CD4-positive, CD25-positive, alpha-beta regulatory T cell (primary cell): ENCODE measurements at regions not wholly inside any gene's neighbourhood (a gene's known extent, or its start where the extent isn't known, plus 50 kb on each side); places are given as distances from the start of the nearest gene placed in this dataset.

Source experiments
- ATAC-seq, 2 donors: fragments of 150-1000 bp; cut with Tn5 transposase; one replicate each; pipeline ENCODE4 v1.10.0; 2021; ENCODE audit warnings: low read depth in 2 of 2, moderate number of reproducible peaks in 2 of 2, moderate library complexity in 1 of 2
- DNase-seq, 3 donors: peaks; one replicate each; pipeline versions ENCODE4 v3.0.0 to v3.0.0-alpha.2; 2012 to 2022; ENCODE audit warnings: mixed read lengths in 1 of 3
- H3K27ac ChIP-seq: one replicate; pipeline ENCODE4 v1.7.0; 2013; ENCODE audit warnings: mild to moderate bottlenecking, low read length; ENCODE audit not compliant: insufficient read depth, poor library complexity, severe bottlenecking
- H3K27me3 ChIP-seq: one replicate; pipeline ENCODE4 v1.7.0; 2013; ENCODE audit warnings: low read length; ENCODE audit not compliant: control insufficient read depth, insufficient read depth
- H3K36me3 ChIP-seq: one replicate; pipeline ENCODE4 v1.7.0; 2013; ENCODE audit warnings: mild to moderate bottlenecking, low read length, moderate library complexity; ENCODE audit not compliant: control insufficient read depth, insufficient read depth
- H3K4me1 ChIP-seq: 2 replicates; pipeline ENCODE4 v1.7.0; 2013; ENCODE audit warnings: mild to moderate bottlenecking, low read length; ENCODE audit not compliant: insufficient read depth, control insufficient read depth, poor library complexity, severe bottlenecking
- H3K4me3 ChIP-seq: one replicate; pipeline ENCODE4 v1.7.0; 2013; ENCODE audit warnings: low read depth, mild to moderate bottlenecking, low read length, moderate library complexity
- H3K9me3 ChIP-seq, 2 experiments: 1 replicate in 1 of 2; 2 replicates in 1 of 2; pipeline ENCODE4 v1.7.0; 2013; ENCODE audit warnings: low read length in 2 of 2, mild to moderate bottlenecking in 1 of 2, moderate library complexity in 1 of 2; ENCODE audit not compliant: control insufficient read depth in 2 of 2
- H3K27ac Mint-ChIP-seq, 3 donors: one replicate each; pipeline ENCODE4 v1.8.0; 2020 to 2022; ENCODE audit warnings: mild to moderate bottlenecking in 3 of 3, mixed read lengths in 3 of 3, moderate library complexity in 2 of 3
- H3K27me3 Mint-ChIP-seq: one replicate; pipeline ENCODE4 v1.8.0; 2022; ENCODE audit warnings: mild to moderate bottlenecking, mixed read lengths
- H3K36me3 Mint-ChIP-seq: one replicate; pipeline ENCODE4 v1.8.0; 2020; ENCODE audit warnings: mixed read lengths
- H3K4me1 Mint-ChIP-seq, 4 donors: one replicate each; pipeline ENCODE4 v1.8.0; 2020 to 2022; ENCODE audit warnings: mixed read lengths in 4 of 4, mild to moderate bottlenecking in 1 of 4
- H3K4me3 Mint-ChIP-seq, 4 donors: one replicate each; pipeline ENCODE4 v1.8.0; 2020 to 2022; ENCODE audit warnings: mild to moderate bottlenecking in 4 of 4, mixed read lengths in 4 of 4, moderate library complexity in 3 of 4
- H3K9me3 Mint-ChIP-seq, 7 donors: one replicate each; pipeline ENCODE4 v1.8.0; 2020 to 2022; ENCODE audit warnings: mixed read lengths in 7 of 7, mild to moderate bottlenecking in 3 of 7, moderate library complexity in 2 of 7

GRCh38 chr11:116104498-116105174 lies 600.4 kb upstream of the CADM1 start:
- H3K9me3 Mint-ChIP-seq, result peaks cover 0 to 2% (median 0%) of the 10 kb centered on the region in 7 donors
- no peaks in the 10 kb centered on the region for H3K4me1 Mint-ChIP-seq
- H3K4me3 Mint-ChIP-seq, result no peak overlapping the region
- peaks cover 3% of the 10 kb centered on the region for H3K27me3 ChIP-seq
- no peak overlapping the region for H3K27ac ChIP-seq
- H3K27ac Mint-ChIP-seq, result no peak overlapping the region
- H3K27me3 Mint-ChIP-seq, result no peaks in the 10 kb centered on the region
- no peak overlapping the region for H3K4me3 ChIP-seq
- no peaks in the 10 kb centered on the region for H3K4me1 ChIP-seq
- DNase-seq (no peak), ATAC-seq (no peak)
- no peaks in the 10 kb centered on the region for H3K36me3 Mint-ChIP-seq
- H3K9me3 ChIP-seq, result no peaks in the 10 kb centered on the region
- no peaks in the 10 kb centered on the region for H3K36me3 ChIP-seq

GRCh38 chr11:116101902-116102301 lies 597.7 kb upstream of the CADM1 start:
- Mint-ChIP-seq H3K27ac (no peak overlapping the region), H3K27me3 (no peaks in the 10 kb centered on the region)

GRCh38 chr11:116100016-116100415 lies 595.8 kb upstream of the CADM1 start:
- Histone ChIP-seq H3K27ac (no peak overlapping the region), H3K27me3 (no peaks in the 10 kb centered on the region), H3K4me3 (no peak overlapping the region), H3K4me1 (no peaks in the 10 kb centered on the region), H3K9me3 (no peaks in the 10 kb centered on the region), H3K36me3 (no peaks in the 10 kb centered on the region)
- ATAC-seq (no peak), DNase-seq (no peak)
- Mint-ChIP-seq H3K36me3 (no peaks in the 10 kb centered on the region), H3K4me1 (no peaks in the 10 kb centered on the region), H3K27ac (no peak overlapping the region), H3K4me3 (no peak overlapping the region), H3K9me3 (peaks cover 0 to 2% (median 0%) of the 10 kb centered on the region in 7 donors), H3K27me3 (no peaks in the 10 kb centered on the region)

More at GRCh38 chr11:116101902-116102301, 597.7 kb upstream of the CADM1 start:
- H3K4me3 ChIP-seq, result no peak overlapping the region
- ATAC-seq (no peak), DNase-seq (no peak)
- Mint-ChIP-seq H3K9me3 (peaks cover 0 to 2% (median 0%) of the 10 kb centered on the region in 7 donors), H3K36me3 (no peaks in the 10 kb centered on the region), H3K4me1 (no peaks in the 10 kb centered on the region), H3K4me3 (no peak overlapping the region)
- no peak overlapping the region for H3K27ac ChIP-seq
- H3K36me3 ChIP-seq, result no peaks in the 10 kb centered on the region
- no peaks in the 10 kb centered on the region for H3K9me3 ChIP-seq
- no peaks in the 10 kb centered on the region for H3K27me3 ChIP-seq
- no peaks in the 10 kb centered on the region for H3K4me1 ChIP-seq

GRCh38 chr11:116099541-116099940 lies 595.3 kb upstream of the CADM1 start:
- no peak overlapping the region for H3K27ac ChIP-seq
- Mint-ChIP-seq H3K27ac (no peak overlapping the region), H3K27me3 (no peaks in the 10 kb centered on the region), H3K4me3 (no peak overlapping the region), H3K9me3 (peaks cover 0 to 2% (median 0%) of the 10 kb centered on the region in 7 donors), H3K36me3 (no peaks in the 10 kb centered on the region), H3K4me1 (no peaks in the 10 kb centered on the region)
- H3K27me3 ChIP-seq, result no peaks in the 10 kb centered on the region
- H3K4me3 ChIP-seq, result no peak overlapping the region
- no peaks in the 10 kb centered on the region for H3K4me1 ChIP-seq
- no peaks in the 10 kb centered on the region for H3K9me3 ChIP-seq
- ATAC-seq (no peak), DNase-seq (no peak)
- H3K36me3 ChIP-seq, result no peaks in the 10 kb centered on the region

- peaks cover 0 to 2% (median 0%) of the 10 kb centered on the region in 7 donors for H3K9me3 Mint-ChIP-seq
- no peaks in the 10 kb centered on the region for H3K36me3 Mint-ChIP-seq
- Histone ChIP-seq H3K4me3 (no peak overlapping the region), H3K4me1 (no peaks in the 10 kb centered on the region), H3K36me3 (no peaks in the 10 kb centered on the region), H3K9me3 (no peaks in the 10 kb centered on the region), H3K27me3 (no peaks in the 10 kb centered on the region), H3K27ac (no peak overlapping the region)
- no peak overlapping the region for H3K27ac Mint-ChIP-seq
- H3K4me1 Mint-ChIP-seq, result no peaks in the 10 kb centered on the region
- H3K27me3 Mint-ChIP-seq, result no peaks in the 10 kb centered on the region
- no peak for ATAC-seq
- H3K4me3 Mint-ChIP-seq, result no peak overlapping the region
- no peak for DNase-seq
Observed at GRCh38 chr11:116096272-116096995, 592.2 kb upstream of the CADM1 start.

- DNase-seq (no peak), ATAC-seq (no peak)
- Histone ChIP-seq H3K27ac (no peak overlapping the region), H3K9me3 (no peaks in the 10 kb centered on the region), H3K4me1 (no peaks in the 10 kb centered on the region), H3K4me3 (no peak overlapping the region), H3K27me3 (no peaks in the 10 kb centered on the region), H3K36me3 (no peaks in the 10 kb centered on the region)
- Mint-ChIP-seq H3K36me3 (no peaks in the 10 kb centered on the region), H3K4me1 (no peaks in the 10 kb centered on the region), H3K27ac (no peak overlapping the region), H3K9me3 (peaks cover 0 to 1% (median 0%) of the 10 kb centered on the region in 7 donors), H3K4me3 (no peak overlapping the region), H3K27me3 (peaks cover 7% of the 10 kb centered on the region)
Observed at GRCh38 chr11:116093481-116094270, 589.5 kb upstream of the CADM1 start.

GRCh38 chr11:116093065-116093464 lies 588.9 kb upstream of the CADM1 start:
- DNase-seq (no peak), ATAC-seq (no peak)
- H3K4me3 ChIP-seq, result no peak overlapping the region
- Mint-ChIP-seq H3K27me3 (peaks cover 10% of the 10 kb centered on the region), H3K4me3 (no peak overlapping the region), H3K27ac (no peak overlapping the region), H3K4me1 (no peaks in the 10 kb centered on the region), H3K36me3 (no peaks in the 10 kb centered on the region), H3K9me3 (peaks cover 0 to 1% (median 0%) of the 10 kb centered on the region in 7 donors)
- no peaks in the 10 kb centered on the region for H3K36me3 ChIP-seq
- no peak overlapping the region for H3K27ac ChIP-seq
- H3K9me3 ChIP-seq, result no peaks in the 10 kb centered on the region
- H3K4me1 ChIP-seq, result no peaks in the 10 kb centered on the region
- H3K27me3 ChIP-seq, result no peaks in the 10 kb centered on the region
